Neural progenitor cell (in vitro differentiated cells): ENCODE measurements at regions not wholly inside any gene's neighbourhood (a gene's known extent, or its start where the extent isn't known, plus 50 kb on each side); places are given as distances from the start of the nearest gene placed in this dataset.

Experiments used
- EZH2 ChIP-seq: fragments of 200-600 bp; sonication (generic); IDR thresholded peaks from 2 replicates; pipeline ENCODE4 v1.6.1; 2017; ENCODE audit warnings: antibody characterized with exemption, mild to moderate bottlenecking, moderate library complexity
- EZH2phosphoT487 ChIP-seq: fragments of 200-600 bp; sonication (generic); IDR thresholded peaks from 2 replicates; pipeline ENCODE4 v1.6.1; 2017; ENCODE audit warnings: antibody characterized with exemption
- TF ChIP-seq, protein P1 (sequence below): fragments of 200-600 bp; sonication (generic); IDR thresholded peaks from 2 replicates; pipeline ENCODE4 v1.5.1; 2017; ENCODE audit warnings: antibody characterized with exemption, mild to moderate bottlenecking

DNA sequence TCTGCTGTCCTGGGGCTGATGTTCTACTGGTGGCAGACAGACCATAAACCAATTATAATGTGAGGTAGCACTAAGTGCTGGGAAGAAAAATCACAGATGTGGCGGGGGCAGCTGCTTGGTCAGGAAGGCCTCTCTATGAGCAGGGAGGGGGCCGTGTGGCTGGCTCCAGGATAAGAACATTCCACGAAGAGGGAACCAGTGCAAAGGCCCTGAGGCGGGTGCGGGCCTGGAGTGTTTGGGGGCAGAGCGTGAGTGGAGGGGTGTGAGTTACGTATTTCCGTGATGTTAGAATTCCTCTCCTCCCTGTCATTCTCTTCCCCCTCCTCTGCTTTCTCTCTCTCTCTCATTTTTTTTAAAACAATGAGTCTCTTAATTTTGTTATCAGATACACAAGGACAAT is 67.2 kb downstream of the CEBPB start:
- TF ChIP-seq, protein P1, sequence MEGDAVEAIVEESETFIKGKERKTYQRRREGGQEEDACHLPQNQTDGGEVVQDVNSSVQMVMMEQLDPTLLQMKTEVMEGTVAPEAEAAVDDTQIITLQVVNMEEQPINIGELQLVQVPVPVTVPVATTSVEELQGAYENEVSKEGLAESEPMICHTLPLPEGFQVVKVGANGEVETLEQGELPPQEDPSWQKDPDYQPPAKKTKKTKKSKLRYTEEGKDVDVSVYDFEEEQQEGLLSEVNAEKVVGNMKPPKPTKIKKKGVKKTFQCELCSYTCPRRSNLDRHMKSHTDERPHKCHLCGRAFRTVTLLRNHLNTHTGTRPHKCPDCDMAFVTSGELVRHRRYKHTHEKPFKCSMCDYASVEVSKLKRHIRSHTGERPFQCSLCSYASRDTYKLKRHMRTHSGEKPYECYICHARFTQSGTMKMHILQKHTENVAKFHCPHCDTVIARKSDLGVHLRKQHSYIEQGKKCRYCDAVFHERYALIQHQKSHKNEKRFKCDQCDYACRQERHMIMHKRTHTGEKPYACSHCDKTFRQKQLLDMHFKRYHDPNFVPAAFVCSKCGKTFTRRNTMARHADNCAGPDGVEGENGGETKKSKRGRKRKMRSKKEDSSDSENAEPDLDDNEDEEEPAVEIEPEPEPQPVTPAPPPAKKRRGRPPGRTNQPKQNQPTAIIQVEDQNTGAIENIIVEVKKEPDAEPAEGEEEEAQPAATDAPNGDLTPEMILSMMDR, result no peak
- TF ChIP-seq EZH2 (no peak), EZH2phosphoT487 (no peak)
